ENCODE measurements at regions not wholly inside any gene's neighbourhood (a gene's known extent, or its start where the extent isn't known, plus 50 kb on each side); places are given as distances from the start of the nearest gene placed in this dataset.

GRCh38 chr10:78398382-78398781, 364.7 kb downstream of the RPS24 start:
- Histone ChIP-seq H3K27ac (no peak overlapping the region), H3K4me1 (replicated peaks; ENCODE audit: insufficient read depth) (no peaks in the 10 kb centered on the region), H3K4me3 (no peak overlapping the region), H3K79me2 (ENCODE audit: low read depth) (no peaks in the 10 kb centered on the region), H3K36me3 (ENCODE audit: low read depth) (no peaks in the 10 kb centered on the region), H3K9me2 (ENCODE audit: insufficient read depth) (no peaks in the 10 kb centered on the region), H4K20me1 (ENCODE audit: insufficient read depth) (no peaks in the 10 kb centered on the region), H3K9me3 (ENCODE audit: insufficient read depth, low read depth) (peaks cover 6% of the 10 kb centered on the region; the same call in 1 of the 2 replicates), H3K27me3 (ENCODE audit: insufficient read depth, low read depth) (0 out of 2 replicates have a peak, but pooled peaks cover 4% of the 10 kb centered on the region), H2AFZ (no peak overlapping the region), H3K4me2 (no peak overlapping the region), H3F3A (ENCODE audit: insufficient read depth, low read depth) (no peaks in the 10 kb centered on the region)
- POLR2A ChIA-PET (ENCODE audit: unreplicated experiment): no interaction called here
- no peak for TF ChIP-seq CTCF (conservative IDR thresholded peaks at IDR 0.05)
- no peak for TF ChIP-seq EZH2 (IDR thresholded peaks at IDR 0.05; ENCODE audit: low read depth)
- intact Hi-C loops (cut with micrococcal nuclease; ENCODE audit: unreplicated experiment): no loop called here
- CTCF ChIA-PET: no interaction called here
- no peak for DNase-seq
- BruUV-seq (replicated peaks): no TSS peak

DNA sequence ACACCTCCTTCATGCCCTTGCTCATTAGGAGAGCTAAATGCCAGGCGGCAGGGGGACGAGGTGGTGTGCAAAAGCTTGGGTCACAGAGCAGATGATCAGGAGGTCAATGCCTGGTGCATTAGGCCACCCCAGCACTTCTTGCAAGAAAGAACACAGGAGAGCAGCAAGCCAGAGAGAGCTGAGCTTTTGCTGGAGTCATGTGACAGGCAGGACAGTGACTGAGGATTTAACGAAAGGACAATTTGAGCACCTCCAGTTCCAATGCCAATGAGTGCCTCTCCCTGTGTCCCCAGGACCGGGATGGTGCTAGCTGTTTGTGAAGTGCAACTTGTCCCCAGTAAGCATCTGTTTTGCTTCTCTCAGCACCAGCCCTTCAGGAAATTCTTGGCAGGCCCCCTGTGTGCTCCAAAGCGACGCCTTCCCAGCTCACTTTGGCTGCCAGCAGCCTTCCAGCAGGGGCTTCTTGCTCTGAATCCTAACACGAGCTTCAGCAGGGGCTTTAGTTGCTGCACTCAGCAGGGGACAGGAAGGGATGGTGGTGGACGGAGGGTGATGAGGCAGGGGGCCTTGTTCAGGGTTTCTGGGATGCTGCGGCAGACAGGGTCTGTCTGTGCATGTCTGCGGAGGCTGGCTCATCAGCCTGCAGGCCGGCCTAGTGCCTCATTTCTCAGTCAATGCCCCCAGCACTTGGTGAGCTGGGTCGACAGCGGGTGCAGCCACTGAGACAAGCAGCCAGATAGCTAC, 368.1 kb downstream of the RPS24 start:
- DNase-seq: no peak
- Histone ChIP-seq H2AFZ (no peak overlapping the region), H3K36me3 (ENCODE audit: low read depth) (no peaks in the 10 kb centered on the region), H3F3A (ENCODE audit: insufficient read depth, low read depth) (no peaks in the 10 kb centered on the region), H3K9me3 (ENCODE audit: insufficient read depth, low read depth) (no peaks in the 10 kb centered on the region), H3K9me2 (ENCODE audit: insufficient read depth) (no peaks in the 10 kb centered on the region), H3K27ac (no peak overlapping the region), H3K79me2 (ENCODE audit: low read depth) (no peaks in the 10 kb centered on the region), H4K20me1 (ENCODE audit: insufficient read depth) (no peaks in the 10 kb centered on the region), H3K27me3 (ENCODE audit: insufficient read depth, low read depth) (peaks cover 31% of the 10 kb centered on the region; the same call in 1 of the 2 replicates), H3K4me3 (no peak overlapping the region), H3K4me2 (no peak overlapping the region), H3K4me1 (replicated peaks; ENCODE audit: insufficient read depth) (no peaks in the 10 kb centered on the region)
- TF ChIP-seq EZH2 (IDR thresholded peaks at IDR 0.05; ENCODE audit: low read depth) (no peak), CTCF (conservative IDR thresholded peaks at IDR 0.05) (no peak)
- ChIA-PET CTCF (no interaction called here), POLR2A (ENCODE audit: unreplicated experiment) (interaction anchor here (0.6 kb wide), 1 partner anchor 370 kb away, joined by 7 read pairs; no protein-coding TSS in a partner anchor)
- BruUV-seq (replicated peaks): no TSS peak
- intact Hi-C loops (cut with micrococcal nuclease; ENCODE audit: unreplicated experiment): no loop called here

DNA sequence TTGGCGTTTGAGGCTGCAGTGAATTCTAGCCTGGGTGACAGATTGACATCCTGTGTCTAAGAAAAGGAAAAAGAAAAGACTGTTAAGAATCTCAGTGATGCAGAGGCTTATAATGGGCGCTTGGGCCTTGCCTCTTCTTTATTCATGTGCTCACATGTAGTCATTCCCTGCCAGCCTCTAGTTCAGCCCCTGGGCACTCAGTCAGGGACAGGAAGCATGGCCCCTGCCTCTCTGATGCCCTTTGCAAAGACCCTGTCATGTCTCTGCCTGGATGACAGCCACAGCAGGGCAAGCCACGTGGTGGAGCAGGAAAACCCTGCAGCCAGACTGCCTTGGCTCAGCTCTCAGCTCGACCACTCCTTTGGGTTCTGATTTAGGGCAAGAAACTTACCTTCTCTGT, 368.9 kb downstream of the RPS24 start:
- no peak overlapping the region for H3K4me3 ChIP-seq
- no peak overlapping the region for H3K27ac ChIP-seq
- no peaks in the 10 kb centered on the region for H3K9me2 ChIP-seq (ENCODE audit: insufficient read depth)
- H2AFZ ChIP-seq: no peak overlapping the region
- POLR2A ChIA-PET (ENCODE audit: unreplicated experiment): no interaction called here
- intact Hi-C loops (cut with micrococcal nuclease; ENCODE audit: unreplicated experiment): no loop called here
- H3K36me3 ChIP-seq (ENCODE audit: low read depth): no peaks in the 10 kb centered on the region
- DNase-seq: no peak
- no peaks in the 10 kb centered on the region for H3F3A ChIP-seq (ENCODE audit: insufficient read depth, low read depth)
- BruUV-seq (replicated peaks): no TSS peak
- CTCF ChIA-PET: no interaction called here
- no peak overlapping the region for H3K4me2 ChIP-seq
- no peaks in the 10 kb centered on the region for H4K20me1 ChIP-seq (ENCODE audit: insufficient read depth)
- H3K27me3 ChIP-seq (ENCODE audit: insufficient read depth, low read depth): peaks cover 39% of the 10 kb centered on the region; the same call in 1 of the 2 replicates
- no peaks in the 10 kb centered on the region for H3K79me2 ChIP-seq (ENCODE audit: low read depth)
- H3K9me3 ChIP-seq (ENCODE audit: insufficient read depth, low read depth): no peaks in the 10 kb centered on the region
- H3K4me1 ChIP-seq (replicated peaks; ENCODE audit: insufficient read depth): no peaks in the 10 kb centered on the region
- TF ChIP-seq EZH2 (IDR thresholded peaks at IDR 0.05; ENCODE audit: low read depth): no peak
- no peak for TF ChIP-seq CTCF (conservative IDR thresholded peaks at IDR 0.05)

Data from PC-9 (cell line).